GM19463 (cell line): ENCODE measurements at regions not wholly inside any gene's neighbourhood (a gene's known extent, or its start where the extent isn't known, plus 50 kb on each side); places are given as distances from the start of the nearest gene placed in this dataset.

Experiments
- ATAC-seq: cut with Tn5 transposase; IDR thresholded peaks from one replicate; pipeline ENCODE4 v1.9.1; 2021; ENCODE audit warnings: mild to moderate bottlenecking, moderate library complexity; ENCODE audit not compliant: unreplicated experiment

GRCh38 chr2:220969348-220969747, 602.8 kb downstream of the EPHA4 start:
- no peak for ATAC-seq

- no peak for ATAC-seq
Measured at GRCh38 chr2:220980966-220981675, 591.0 kb downstream of the EPHA4 start.

GRCh38 chr2:220981926-220982325, 590.2 kb downstream of the EPHA4 start:
- no peak for ATAC-seq

GRCh38 chr2:220985561-220985960, 586.5 kb downstream of the EPHA4 start:
- no peak for ATAC-seq

DNA sequence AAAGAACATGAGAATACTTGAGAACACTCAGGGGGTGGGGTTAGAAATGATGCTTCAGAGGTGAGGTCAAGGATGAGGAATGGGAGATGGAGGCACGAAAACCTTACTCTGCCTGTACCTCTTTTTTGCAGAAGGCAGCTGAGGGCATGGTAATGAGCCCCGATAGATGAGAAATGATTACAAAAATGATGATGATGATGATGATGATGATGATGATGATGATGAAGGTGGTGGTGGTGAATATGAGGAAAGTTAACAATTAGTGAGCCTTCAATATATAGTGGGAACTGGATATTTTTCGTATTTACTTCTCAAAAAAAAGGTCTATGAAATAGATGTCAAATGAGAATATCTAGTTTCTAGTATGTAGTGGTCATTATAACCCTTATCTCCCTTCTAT, 584.3 kb downstream of the EPHA4 start:
- no peak for ATAC-seq

GRCh38 chr2:220991972-220992371, 580.1 kb downstream of the EPHA4 start:
- ATAC-seq, result no peak

GRCh38 chr2:220994846-220995245, 577.3 kb downstream of the EPHA4 start:
- ATAC-seq, result no peak

GRCh38 chr2:220995581-220995980, 576.5 kb downstream of the EPHA4 start:
- ATAC-seq, result no peak

DNA sequence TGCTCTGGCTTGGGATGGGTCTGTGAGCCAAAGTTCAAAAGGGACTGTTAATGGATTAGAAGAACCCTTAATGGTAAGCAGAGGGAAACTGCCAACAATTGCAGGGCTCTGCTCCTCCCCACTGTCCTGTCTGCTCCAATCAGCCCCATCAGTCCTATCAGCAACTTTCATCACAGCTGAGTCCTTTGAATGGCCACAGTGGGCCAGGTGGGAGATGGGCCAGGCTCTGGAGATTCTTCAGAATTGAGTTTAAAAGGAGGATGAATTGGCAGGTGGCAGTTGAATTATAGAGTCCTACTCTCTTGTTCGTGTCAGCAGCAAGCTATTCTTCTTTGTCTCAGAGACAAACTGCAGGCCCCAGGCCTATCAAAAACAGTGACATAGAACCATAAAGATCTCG, 573.9 kb downstream of the EPHA4 start:
- no peak for ATAC-seq

GRCh38 chr2:220999356-220999755, 572.7 kb downstream of the EPHA4 start:
- no peak for ATAC-seq

DNA sequence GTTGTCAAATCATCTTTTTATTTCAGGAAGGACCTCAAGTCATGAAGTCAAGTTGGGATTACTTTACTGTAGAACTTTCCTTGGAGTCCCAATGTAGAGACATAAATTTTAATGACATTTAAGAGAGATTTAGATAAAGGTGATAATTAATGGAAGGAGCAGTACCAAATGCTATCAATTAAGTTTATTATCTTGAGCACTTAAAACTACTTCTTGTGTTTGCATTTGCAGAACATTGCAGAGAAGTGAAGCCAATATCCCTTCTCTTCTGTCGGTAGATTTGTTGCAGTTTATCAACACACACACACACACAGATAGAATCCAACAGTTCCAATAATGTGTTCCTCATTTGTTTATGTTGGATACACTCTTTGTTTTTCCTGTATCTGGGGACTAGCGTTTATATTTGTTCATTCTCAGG, 570.7 kb downstream of the EPHA4 start:
- ATAC-seq, result no peak

GRCh38 chr2:221002101-221002685, 569.9 kb downstream of the EPHA4 start:
- ATAC-seq, result no peak

DNA sequence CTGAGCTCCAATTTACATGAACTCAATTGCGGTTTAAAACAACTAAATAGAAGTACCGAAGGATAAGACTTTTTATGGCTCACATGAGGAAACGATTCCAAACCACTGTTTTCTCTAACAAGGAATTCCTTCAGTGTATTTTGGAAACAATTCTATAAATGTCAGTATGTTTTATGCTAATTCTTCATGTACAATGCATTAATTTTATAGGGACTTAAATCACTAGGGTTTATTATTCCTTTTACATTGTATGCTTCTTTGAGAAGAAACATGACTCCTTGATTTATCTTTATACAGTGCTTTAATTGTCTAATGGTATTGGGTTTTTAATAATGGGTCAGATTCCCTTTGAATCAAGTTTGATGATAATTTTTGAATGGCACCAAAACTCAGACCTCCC, 566.8 kb downstream of the EPHA4 start:
- no peak for ATAC-seq

DNA sequence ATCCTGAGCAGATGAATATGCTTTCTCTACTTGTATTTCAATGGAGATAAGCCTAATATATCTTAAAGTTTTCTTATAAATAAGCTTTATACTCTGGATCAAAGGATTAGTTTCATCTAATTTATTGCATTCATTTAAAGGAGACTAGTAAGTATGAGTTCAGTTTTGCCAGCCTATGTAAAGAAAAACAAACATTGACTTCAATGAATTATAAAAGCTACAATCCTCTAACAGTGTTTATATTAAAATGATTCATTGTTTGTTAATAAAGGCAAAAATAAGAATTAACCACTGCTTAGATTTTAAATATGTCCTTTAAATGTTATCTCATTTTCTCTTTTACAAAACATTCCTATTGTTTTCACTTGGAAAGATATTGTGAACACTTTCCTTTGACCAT, 566.0 kb downstream of the EPHA4 start:
- no peak for ATAC-seq

DNA sequence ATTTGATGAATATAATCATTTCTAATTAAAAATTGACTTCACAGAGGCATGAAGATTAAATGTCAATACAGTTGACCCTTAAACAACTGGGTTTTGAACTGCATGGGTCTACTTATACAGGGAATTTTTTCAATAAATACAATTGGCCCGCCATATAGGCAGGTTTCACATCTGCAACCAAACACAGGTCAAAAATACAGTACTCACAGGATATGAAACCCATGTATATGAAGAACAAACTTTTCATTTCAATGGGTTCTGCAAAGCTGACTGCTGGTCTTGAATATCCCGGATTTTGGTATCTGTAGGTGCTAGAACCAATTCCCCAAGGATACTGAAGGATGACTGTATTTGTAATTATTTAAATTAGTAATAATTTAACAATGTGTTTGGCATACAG, 555.6 kb downstream of the EPHA4 start:
- no peak for ATAC-seq

- ATAC-seq, result no peak
Measured at GRCh38 chr2:221018262-221018661, 553.8 kb downstream of the EPHA4 start.

DNA sequence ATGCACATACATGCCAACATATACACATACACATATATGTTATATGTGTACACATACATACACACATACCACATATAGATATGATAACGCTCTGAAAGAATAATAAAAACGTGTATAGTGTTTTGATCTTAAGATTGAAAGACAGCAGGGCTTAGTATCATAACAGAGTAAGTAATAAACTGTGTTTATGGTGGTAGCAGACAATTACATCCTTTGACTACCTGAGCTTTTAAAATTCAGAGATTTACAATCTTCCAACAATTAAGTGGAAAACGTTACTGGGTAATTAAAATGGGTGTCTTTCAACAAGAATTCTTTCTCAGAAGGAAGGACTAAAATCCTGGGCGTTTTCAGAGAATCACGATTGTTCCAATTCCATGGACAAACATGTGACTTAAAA, 552.4 kb downstream of the EPHA4 start:
- no peak for ATAC-seq

- ATAC-seq, result no peak
Measured at GRCh38 chr2:221022554-221022953, 549.5 kb downstream of the EPHA4 start.

DNA sequence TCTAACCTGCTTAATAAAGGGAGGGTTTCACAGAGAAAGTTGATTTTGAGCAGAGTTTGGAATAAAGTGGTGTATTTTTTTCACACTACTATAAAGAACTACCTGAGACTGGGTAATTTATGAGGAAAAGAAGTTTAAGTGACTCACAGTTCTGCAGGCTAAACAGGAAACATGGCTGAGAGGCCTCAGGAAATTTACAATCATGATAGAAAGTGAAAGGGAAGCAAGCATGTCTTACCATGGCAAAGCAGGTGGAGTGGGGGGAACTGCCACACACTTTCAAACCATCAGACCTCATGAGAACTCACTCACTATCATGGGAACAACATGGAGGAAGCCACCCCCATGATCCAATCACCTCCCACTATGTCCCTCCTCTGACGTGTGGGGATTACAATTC, 546.7 kb downstream of the EPHA4 start:
- no peak for ATAC-seq

DNA sequence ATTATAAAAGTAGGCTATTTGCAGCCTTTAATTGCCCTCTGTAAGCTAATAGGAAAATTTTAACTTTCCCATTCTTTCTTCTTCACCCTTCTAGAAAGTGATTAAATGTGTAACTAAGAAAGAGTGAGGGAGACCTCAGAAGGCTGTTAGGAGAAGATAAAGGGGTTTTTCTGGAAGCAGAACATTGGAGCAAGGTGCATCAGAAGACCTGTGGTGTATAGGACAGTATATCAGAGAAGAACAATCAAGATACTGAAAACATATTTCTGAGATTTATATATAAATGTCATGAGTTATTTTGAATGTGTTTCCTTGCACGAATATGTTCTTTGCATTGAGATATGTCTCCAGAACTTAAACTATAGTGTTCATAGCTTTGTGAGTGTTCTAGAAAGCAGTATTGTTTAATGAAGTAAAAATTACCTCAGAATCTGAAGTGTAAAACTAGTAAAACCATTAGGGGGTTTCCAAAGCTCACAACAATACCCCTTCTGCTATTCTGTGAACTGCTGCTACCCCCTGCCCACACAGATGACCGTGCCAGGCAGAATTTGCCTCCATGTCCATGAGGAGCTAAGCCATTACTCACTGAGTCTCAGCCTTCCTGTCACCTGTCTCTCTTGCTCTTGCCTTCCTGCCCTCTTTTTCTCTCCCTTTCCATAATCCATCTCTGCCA, 537.9 kb downstream of the EPHA4 start:
- peak; percentile 53 for ATAC-seq

- no peak for ATAC-seq
Measured at GRCh38 chr2:221034973-221035372, 537.1 kb downstream of the EPHA4 start.

DNA sequence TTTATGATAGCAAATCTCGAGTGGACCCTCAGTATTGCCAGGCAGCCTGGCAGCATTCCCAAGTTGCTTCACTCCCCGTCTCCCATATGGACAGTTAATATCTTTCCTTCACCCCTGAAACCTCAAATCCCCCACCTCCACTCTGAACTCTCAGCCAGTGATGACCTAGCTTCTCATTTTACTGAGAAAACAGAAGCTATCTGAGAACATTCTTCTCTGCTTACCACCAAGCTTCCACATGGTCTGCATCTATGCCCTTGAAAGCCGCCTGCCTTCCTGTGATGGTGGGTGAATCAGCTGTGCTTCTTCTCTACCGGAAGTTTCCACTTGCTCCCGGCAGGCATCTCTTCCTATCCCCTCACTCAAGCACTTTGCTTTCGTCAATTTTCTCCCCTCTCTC, 529.2 kb downstream of the EPHA4 start:
- ATAC-seq, result no peak
